ENCODE measurements at regions not wholly inside any gene's neighbourhood (a gene's known extent, or its start where the extent isn't known, plus 50 kb on each side); places are given as distances from the start of the nearest gene placed in this dataset.

DNA sequence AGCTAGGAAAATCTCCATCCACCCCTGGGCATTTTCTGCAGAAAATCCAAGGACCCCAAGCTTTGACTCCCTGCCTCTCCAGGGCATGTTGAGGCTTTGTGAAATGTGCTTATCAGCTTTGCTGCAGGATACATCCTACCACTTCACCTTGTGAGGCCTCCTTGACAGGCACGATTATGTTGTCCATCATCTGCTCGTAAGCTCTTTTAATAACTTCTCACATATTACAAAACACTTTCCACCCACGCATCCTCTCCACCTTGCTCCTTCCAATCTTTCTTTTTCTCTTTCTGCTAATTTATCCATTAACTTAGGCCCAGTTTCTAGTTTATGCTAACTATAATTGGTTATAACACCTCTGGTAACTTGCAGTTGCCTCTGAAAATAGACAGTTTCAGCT, 147.0 kb upstream of the MTNR1B start:
- CTCF ChIA-PET, result interaction anchor here (0.6 kb wide), 1 partner anchor 525 kb away, joined by 3 read pairs; no protein-coding TSS in a partner anchor
- no peak overlapping the region for H3K4me2 ChIP-seq
- DNase-seq (ENCODE audit: low read depth in 1 of 2, low spot score in 1 of 2) (no peak), ATAC-seq (no peak), FAIRE-seq (no peak)
- no peak for TF ChIP-seq CHD4 (IDR thresholded peaks at IDR 0.05; ENCODE audit: borderline replicate concordance)
- TF ChIP-seq RNF2 (IDR thresholded peaks at IDR 0.05; ENCODE audit: borderline replicate concordance, low read depth), result no peak
- TF ChIP-seq ZNF302 (CRISPR knock-in tag; IDR thresholded peaks at IDR 0.05), result no peak
- TF ChIP-seq, protein P1, sequence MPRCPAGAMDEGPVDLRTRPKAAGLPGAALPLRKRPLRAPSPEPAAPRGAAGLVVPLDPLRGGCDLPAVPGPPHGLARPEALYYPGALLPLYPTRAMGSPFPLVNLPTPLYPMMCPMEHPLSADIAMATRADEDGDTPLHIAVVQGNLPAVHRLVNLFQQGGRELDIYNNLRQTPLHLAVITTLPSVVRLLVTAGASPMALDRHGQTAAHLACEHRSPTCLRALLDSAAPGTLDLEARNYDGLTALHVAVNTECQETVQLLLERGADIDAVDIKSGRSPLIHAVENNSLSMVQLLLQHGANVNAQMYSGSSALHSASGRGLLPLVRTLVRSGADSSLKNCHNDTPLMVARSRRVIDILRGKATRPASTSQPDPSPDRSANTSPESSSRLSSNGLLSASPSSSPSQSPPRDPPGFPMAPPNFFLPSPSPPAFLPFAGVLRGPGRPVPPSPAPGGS (IDR thresholded peaks at IDR 0.05), result no peak
- WGBS (ENCODE audit: missing lambda C conversion rate), result 77% methylated on average over 3 of the region's 3 CpGs
- no peaks in the 10 kb centered on the region for H3K4me1 ChIP-seq
- POLR2A ChIA-PET, result no interaction called here
- no peaks in the 10 kb centered on the region for H3K9me3 ChIP-seq
- no peak overlapping the region for H3K27ac ChIP-seq
- no peak overlapping the region for H3K4me3 ChIP-seq

DNA sequence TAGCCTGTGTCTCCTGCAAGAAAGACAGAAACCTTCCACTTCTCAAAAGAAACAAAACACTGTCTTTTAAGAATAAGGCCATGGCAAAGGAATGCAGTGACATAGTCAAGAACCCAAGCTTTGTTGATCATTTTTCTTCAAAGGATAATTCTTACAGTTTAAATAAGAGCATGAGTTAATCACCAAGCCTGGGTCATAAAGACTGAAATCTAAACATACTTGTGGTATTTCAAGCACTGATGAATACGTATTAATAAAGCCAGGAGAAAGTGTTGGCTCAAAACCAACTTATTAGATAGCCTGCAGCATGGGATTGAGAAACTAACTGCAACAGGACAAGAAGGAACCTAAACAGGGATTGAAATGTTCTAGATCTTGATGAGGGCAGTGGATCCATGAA, 143.3 kb upstream of the MTNR1B start:
- POLR2A ChIA-PET, result no interaction called here
- DNase-seq (ENCODE audit: low read depth in 1 of 2, low spot score in 1 of 2), result no peak
- FAIRE-seq, result no peak
- Histone ChIP-seq H3K9me3 (no peaks in the 10 kb centered on the region), H3K4me3 (no peak overlapping the region), H3K4me2 (no peak overlapping the region), H3K27ac (no peak overlapping the region), H3K4me1 (no peaks in the 10 kb centered on the region)
- CTCF ChIA-PET, result interaction anchor here (0.8 kb wide), 1 partner anchor 8 kb away, joined by 3 read pairs; no protein-coding TSS in a partner anchor
- no peak for ATAC-seq
- WGBS (ENCODE audit: missing lambda C conversion rate), result 33% methylated on average over 1 of the region's 1 CpG
- no peak for TF ChIP-seq NR3C1 (IDR thresholded peaks at IDR 0.05)
- TF ChIP-seq CHD2 (IDR thresholded peaks at IDR 0.05; ENCODE audit: low read length, partially characterized antibody), result no peak
- no peak for TF ChIP-seq RAD21 (conservative IDR thresholded peaks at IDR 0.05 in 1 of 2, IDR thresholded peaks at IDR 0.05 in 1 of 2)
- no peak for TF ChIP-seq HOXA7 (CRISPR knock-in tag; IDR thresholded peaks at IDR 0.05)
- no peak for TF ChIP-seq FOXS1 (CRISPR knock-in tag; IDR thresholded peaks at IDR 0.05)
- no peak for TF ChIP-seq PHF8 (IDR thresholded peaks at IDR 0.05; ENCODE audit: borderline replicate concordance, low read depth)

DNA sequence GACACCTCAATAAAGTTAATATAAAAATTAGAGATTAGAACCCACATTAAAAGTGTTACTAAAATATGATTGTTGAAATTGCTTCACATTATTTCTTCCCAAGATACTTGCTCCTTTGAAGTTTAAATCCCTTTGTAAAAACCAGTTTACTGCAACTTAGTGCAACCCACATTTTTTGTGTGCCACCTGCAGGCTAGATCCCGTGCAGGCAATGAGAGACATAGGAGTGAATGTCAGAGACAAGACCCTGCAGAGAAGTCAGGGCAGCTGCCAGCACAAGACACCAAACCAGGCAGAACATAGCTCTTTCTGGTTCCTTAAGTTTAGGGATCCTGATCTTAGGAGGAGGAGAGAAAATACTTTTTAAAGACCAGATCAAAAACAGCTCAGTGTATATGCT, 142.8 kb upstream of the MTNR1B start:
- H3K4me1 ChIP-seq, result no peaks in the 10 kb centered on the region
- ATAC-seq (no peak), DNase-seq (ENCODE audit: low read depth in 1 of 2, low spot score in 1 of 2) (no peak), FAIRE-seq (no peak)
- no peak overlapping the region for H3K4me3 ChIP-seq
- TF ChIP-seq EHMT2 (IDR thresholded peaks at IDR 0.05; ENCODE audit: low read depth), result no peak
- TF ChIP-seq BHLHE40 (IDR thresholded peaks at IDR 0.05; ENCODE audit: low read depth, low read length), result no peak
- TF ChIP-seq CBX8 (IDR thresholded peaks at IDR 0.05), result no peak
- no peak for TF ChIP-seq TFCP2L1 (CRISPR knock-in tag; IDR thresholded peaks at IDR 0.05)
- TF ChIP-seq, protein P2, sequence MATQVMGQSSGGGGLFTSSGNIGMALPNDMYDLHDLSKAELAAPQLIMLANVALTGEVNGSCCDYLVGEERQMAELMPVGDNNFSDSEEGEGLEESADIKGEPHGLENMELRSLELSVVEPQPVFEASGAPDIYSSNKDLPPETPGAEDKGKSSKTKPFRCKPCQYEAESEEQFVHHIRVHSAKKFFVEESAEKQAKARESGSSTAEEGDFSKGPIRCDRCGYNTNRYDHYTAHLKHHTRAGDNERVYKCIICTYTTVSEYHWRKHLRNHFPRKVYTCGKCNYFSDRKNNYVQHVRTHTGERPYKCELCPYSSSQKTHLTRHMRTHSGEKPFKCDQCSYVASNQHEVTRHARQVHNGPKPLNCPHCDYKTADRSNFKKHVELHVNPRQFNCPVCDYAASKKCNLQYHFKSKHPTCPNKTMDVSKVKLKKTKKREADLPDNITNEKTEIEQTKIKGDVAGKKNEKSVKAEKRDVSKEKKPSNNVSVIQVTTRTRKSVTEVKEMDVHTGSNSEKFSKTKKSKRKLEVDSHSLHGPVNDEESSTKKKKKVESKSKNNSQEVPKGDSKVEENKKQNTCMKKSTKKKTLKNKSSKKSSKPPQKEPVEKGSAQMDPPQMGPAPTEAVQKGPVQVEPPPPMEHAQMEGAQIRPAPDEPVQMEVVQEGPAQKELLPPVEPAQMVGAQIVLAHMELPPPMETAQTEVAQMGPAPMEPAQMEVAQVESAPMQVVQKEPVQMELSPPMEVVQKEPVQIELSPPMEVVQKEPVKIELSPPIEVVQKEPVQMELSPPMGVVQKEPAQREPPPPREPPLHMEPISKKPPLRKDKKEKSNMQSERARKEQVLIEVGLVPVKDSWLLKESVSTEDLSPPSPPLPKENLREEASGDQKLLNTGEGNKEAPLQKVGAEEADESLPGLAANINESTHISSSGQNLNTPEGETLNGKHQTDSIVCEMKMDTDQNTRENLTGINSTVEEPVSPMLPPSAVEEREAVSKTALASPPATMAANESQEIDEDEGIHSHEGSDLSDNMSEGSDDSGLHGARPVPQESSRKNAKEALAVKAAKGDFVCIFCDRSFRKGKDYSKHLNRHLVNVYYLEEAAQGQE (IDR thresholded peaks at IDR 0.05), result no peak
- no peak for TF ChIP-seq ZNF302 (CRISPR knock-in tag; IDR thresholded peaks at IDR 0.05)
- no peak for TF ChIP-seq HOXA7 (CRISPR knock-in tag; IDR thresholded peaks at IDR 0.05)
- no peak for TF ChIP-seq EHF (CRISPR knock-in tag; IDR thresholded peaks at IDR 0.05)
- no peak for TF ChIP-seq KDM5A (IDR thresholded peaks at IDR 0.05)
- no peak for TF ChIP-seq JUNB (IDR thresholded peaks at IDR 0.05)
- TF ChIP-seq, protein P3, sequence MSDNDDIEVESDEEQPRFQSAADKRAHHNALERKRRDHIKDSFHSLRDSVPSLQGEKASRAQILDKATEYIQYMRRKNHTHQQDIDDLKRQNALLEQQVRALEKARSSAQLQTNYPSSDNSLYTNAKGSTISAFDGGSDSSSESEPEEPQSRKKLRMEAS (IDR thresholded peaks at IDR 0.05), result no peak
- TF ChIP-seq MAFK (IDR thresholded peaks at IDR 0.05; ENCODE audit: partially characterized antibody), result no peak
- H3K4me2 ChIP-seq, result no peak overlapping the region
- no peak overlapping the region for H3K27ac ChIP-seq
- POLR2A ChIA-PET, result no interaction called here
- WGBS (ENCODE audit: missing lambda C conversion rate), result 9% methylated on average over 1 of the region's 1 CpG
- H3K9me3 ChIP-seq, result no peaks in the 10 kb centered on the region
- CTCF ChIA-PET, result no interaction called here
